AG04450 (cell line): ENCODE measurements at regions not wholly inside any gene's neighbourhood (a gene's known extent, or its start where the extent isn't known, plus 50 kb on each side); places are given as distances from the start of the nearest gene placed in this dataset.

Experiments
- CTCF ChIA-PET: fragments of 300-600, 350-600 bp; formaldehyde crosslinking; extraction: SDS; loops from one replicate; lab custom pipeline; 2022; ENCODE audit warnings: antibody characterized with exemption, inconsistent platforms; lab: Charles Lee
- POLR2A ChIA-PET: fragments of 350-600 bp; formaldehyde crosslinking; extraction: SDS; loops from one replicate; lab custom pipeline; 2021; ENCODE audit warnings: antibody characterized with exemption, inconsistent platforms; lab: Yijun Ruan, JAX
- DNase-seq: peaks from one replicate; pipeline ENCODE4 v3.0.0-alpha.2; 2011; ENCODE audit warnings: low read depth, low spot score
- H3K27ac ChIP-seq: one replicate; pipeline ENCODE4 v1.5.1; 2012; ENCODE audit warnings: low read depth, low read length, control low read depth
- H3K27me3 ChIP-seq: one replicate; pipeline ENCODE4 v1.6.0; 2012; ENCODE audit warnings: low read length; ENCODE audit not compliant: control insufficient read depth, insufficient read depth
- H3K4me3 ChIP-seq: 2 replicates; pipeline ENCODE4 v1.5.1; 2011; ENCODE audit warnings: mild to moderate bottlenecking, low read depth, low read length, control low read depth
- H3K9me3 ChIP-seq: 2 replicates; pipeline ENCODE4 v1.5.1; 2012; ENCODE audit warnings: low read length; ENCODE audit not compliant: control insufficient read depth, insufficient read depth
- TF ChIP-seq, protein P1 (sequence below): IDR thresholded peaks from 2 replicates; pipeline ENCODE4 v1.5.1; 2011; ENCODE audit warnings: low read depth, low read length, control low read depth, inconsistent platforms

DNA sequence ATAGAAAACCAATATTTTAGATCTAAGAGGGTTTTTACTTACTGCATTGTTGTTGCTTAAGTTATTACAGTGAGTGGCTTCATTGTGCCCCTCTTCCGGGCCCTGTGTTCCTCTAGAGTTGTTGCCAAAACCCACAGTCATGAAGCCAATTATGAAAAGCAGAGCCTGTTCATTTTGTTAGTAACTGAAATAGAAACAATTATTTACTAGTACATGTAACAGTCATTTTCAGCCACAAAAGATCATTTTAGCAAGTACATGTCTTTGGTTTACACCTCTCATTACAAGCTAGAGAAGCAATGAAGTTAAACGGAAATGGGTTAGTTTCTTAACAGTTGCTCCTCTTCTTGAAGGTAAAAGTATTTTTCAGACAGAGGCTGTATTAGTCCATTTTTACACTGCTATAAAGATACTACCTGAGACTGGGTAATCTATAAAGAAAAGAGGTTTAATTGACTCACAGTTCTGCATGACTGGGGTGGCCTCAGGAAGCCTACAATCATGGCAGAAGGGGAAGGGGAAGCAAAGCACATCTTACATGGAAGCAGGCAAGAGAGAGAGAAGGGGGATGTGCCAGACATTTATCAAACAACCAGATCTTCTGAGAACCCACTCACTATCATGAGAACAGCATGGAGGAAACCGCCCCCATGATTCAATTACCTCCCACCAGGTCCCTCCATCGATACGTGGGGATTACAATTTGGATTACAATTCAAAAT, 380.5 kb downstream of the SFMBT2 start:
- no peak for DNase-seq
- TF ChIP-seq, protein P1, sequence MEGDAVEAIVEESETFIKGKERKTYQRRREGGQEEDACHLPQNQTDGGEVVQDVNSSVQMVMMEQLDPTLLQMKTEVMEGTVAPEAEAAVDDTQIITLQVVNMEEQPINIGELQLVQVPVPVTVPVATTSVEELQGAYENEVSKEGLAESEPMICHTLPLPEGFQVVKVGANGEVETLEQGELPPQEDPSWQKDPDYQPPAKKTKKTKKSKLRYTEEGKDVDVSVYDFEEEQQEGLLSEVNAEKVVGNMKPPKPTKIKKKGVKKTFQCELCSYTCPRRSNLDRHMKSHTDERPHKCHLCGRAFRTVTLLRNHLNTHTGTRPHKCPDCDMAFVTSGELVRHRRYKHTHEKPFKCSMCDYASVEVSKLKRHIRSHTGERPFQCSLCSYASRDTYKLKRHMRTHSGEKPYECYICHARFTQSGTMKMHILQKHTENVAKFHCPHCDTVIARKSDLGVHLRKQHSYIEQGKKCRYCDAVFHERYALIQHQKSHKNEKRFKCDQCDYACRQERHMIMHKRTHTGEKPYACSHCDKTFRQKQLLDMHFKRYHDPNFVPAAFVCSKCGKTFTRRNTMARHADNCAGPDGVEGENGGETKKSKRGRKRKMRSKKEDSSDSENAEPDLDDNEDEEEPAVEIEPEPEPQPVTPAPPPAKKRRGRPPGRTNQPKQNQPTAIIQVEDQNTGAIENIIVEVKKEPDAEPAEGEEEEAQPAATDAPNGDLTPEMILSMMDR = no peak
- no peak overlapping the region for H3K4me3 ChIP-seq
- H3K9me3 ChIP-seq = no peaks in the 10 kb centered on the region
- CTCF ChIA-PET = no interaction called here
- H3K27me3 ChIP-seq = no peaks in the 10 kb centered on the region
- no peak overlapping the region for H3K27ac ChIP-seq
- POLR2A ChIA-PET = no interaction called here

DNA sequence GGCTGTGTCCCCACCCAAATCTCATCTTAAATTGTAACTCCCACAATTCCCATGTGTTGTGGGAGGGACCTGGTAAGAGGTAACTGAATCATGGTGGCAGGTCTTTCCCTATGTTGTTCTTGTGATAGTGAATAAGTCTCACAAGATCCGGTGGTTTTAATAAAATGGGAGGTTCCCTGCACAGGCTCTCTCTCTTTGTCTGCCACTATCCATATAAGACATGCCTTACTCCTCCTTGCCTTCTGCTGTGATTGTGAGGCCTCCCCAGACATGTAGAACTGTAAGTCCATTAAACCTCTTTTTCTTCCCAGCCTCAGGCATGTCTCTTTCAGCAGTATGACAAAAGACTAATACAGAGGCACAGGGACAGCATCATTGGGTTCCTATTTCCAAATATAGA, 381.2 kb downstream of the SFMBT2 start:
- no peak for DNase-seq
- H3K4me3 ChIP-seq = no peak overlapping the region
- H3K9me3 ChIP-seq = no peaks in the 10 kb centered on the region
- H3K27me3 ChIP-seq = no peaks in the 10 kb centered on the region
- TF ChIP-seq, protein P1 = no peak
- no peak overlapping the region for H3K27ac ChIP-seq
- ChIA-PET CTCF (no interaction called here), POLR2A (no interaction called here)

DNA sequence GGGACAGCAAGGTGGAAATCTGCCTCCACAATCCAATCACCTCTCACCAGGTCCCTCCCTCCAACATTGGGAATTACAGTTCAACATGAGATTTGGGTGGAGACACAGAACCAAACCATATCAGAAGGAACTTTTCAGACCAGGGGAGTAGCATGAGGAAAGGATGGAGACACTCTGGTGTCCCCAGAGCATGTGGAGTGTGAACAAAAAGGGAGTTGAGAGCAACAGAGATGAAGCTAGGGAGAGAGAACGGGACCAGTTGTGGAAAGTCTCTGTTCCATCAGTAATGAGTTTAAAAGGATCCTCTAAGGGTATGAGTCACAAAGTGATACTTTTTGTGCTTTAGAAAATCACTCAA, 382.0 kb downstream of the SFMBT2 start:
- Histone ChIP-seq H3K27ac (no peak overlapping the region), H3K9me3 (no peaks in the 10 kb centered on the region), H3K27me3 (no peaks in the 10 kb centered on the region), H3K4me3 (no peak overlapping the region)
- TF ChIP-seq, protein P1 = no peak
- ChIA-PET CTCF (no interaction called here), POLR2A (no interaction called here)
- DNase-seq = no peak

DNA sequence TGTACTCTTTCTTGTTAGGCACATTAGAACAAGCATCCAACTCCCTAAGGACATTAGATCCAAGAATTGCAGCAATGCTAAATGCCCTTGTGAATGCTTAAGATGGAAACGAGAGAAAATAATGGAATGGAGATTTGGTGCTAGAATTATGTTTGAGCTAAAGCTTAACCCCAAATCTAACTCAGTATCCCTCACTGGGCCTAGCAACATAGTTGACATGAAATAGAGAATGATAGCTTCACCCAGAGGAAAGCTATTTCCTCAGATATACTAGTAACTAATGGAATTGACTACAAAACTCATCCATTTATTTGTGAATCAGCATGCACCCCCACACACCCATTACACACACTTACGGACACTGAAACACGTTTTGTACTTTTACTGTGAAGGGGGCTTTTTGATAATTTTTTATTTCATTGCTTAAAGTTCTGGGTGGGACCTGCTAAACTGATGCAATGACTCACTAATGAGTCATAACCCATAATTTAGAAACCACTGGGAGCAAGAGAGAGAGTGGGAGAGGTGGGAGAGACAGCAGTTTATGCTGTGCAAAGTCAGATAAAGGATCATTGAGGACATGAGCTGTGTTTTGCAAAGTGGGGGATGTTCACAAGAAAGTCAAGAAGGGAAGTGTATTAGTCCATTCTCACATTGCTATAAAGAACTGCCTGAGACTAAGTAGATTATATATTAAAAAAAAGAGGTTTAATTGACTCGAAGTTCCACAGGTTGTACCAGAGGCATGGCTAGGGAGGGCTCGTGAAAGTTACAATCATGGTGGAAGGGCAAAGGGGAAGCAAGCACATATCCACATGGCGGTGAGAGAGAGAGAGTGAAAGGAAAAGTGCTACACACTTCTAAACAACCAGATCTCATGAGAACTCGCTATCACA, 382.7 kb downstream of the SFMBT2 start:
- TF ChIP-seq, protein P1 = no peak
- no peak overlapping the region for H3K4me3 ChIP-seq
- H3K27ac ChIP-seq = no peak overlapping the region
- no peaks in the 10 kb centered on the region for H3K9me3 ChIP-seq
- DNase-seq = peak; percentile 7
- ChIA-PET CTCF (interaction anchor here (0.9 kb wide), 1 partner anchor 8 kb away, joined by 3 read pairs; no protein-coding TSS in a partner anchor), POLR2A (no interaction called here)
- no peaks in the 10 kb centered on the region for H3K27me3 ChIP-seq
